H1 (cell line): ENCODE measurements at regions not wholly inside any gene's neighbourhood (a gene's known extent, or its start where the extent isn't known, plus 50 kb on each side); places are given as distances from the start of the nearest gene placed in this dataset.

Experiments used
- CTCF ChIA-PET: fragments of 300-600 bp; sonication (Branson Sonifier 250); formaldehyde crosslinking; loops from one replicate; lab custom pipeline; 2021; ENCODE audit not compliant: partially characterized antibody; lab: Charles Lee
- POLR2A ChIA-PET: fragments of 300-600 bp; sonication (Branson Sonifier 250); formaldehyde crosslinking; loops from one replicate; lab custom pipeline; 2021; ENCODE audit warnings: inconsistent platforms; ENCODE audit not compliant: partially characterized antibody; lab: Charles Lee
- DNase-seq, 2 experiments: peaks; one replicate each; pipeline versions ENCODE4 v3.0.0 to v3.0.0-alpha.2; 2010 to 2022; ENCODE audit warnings: low spot score in 2 of 2, low read depth in 1 of 2, mixed read lengths in 1 of 2
- FAIRE-seq: peaks from 2 replicates; lab custom pipeline; 2011; peaks lifted over from hg19 to GRCh38; lab: Jason Lieb, UNC
- H2AFZ ChIP-seq: 2 replicates; pipeline ENCODE4 v1.8.1; 2012; ENCODE audit warnings: low read length, inconsistent platforms
- H2AK5ac ChIP-seq: 2 replicates; pipeline ENCODE4 v1.6.1; 2013; ENCODE audit warnings: low read depth, low read length
- H2BK120ac ChIP-seq: replicated peaks from 2 replicates; pipeline ENCODE3; 2013; ENCODE audit warnings: low read depth, low read length, inconsistent platforms
- H2BK12ac ChIP-seq: 2 replicates; pipeline ENCODE4 v1.6.1; 2013; ENCODE audit warnings: low read depth, low read length
- H2BK15ac ChIP-seq: 2 replicates; pipeline ENCODE4 v1.6.1; 2013; ENCODE audit warnings: low read length
- H2BK20ac ChIP-seq: 2 replicates; pipeline ENCODE4 v1.6.1; 2013; ENCODE audit warnings: low read length
- H2BK5ac ChIP-seq: 2 replicates; pipeline ENCODE4 v1.6.1; 2013; ENCODE audit warnings: low read depth, low read length
- H3K14ac ChIP-seq: 2 replicates; pipeline ENCODE4 v1.6.1; 2013; ENCODE audit warnings: inconsistent platforms; ENCODE audit not compliant: insufficient read length
- H3K18ac ChIP-seq: 2 replicates; pipeline ENCODE4 v1.6.1; 2013; ENCODE audit warnings: low read length; ENCODE audit errors: extremely low read depth
- H3K23ac ChIP-seq: 2 replicates; pipeline ENCODE4 v1.6.1; 2013; ENCODE audit warnings: inconsistent platforms; ENCODE audit not compliant: insufficient read length
- H3K23me2 ChIP-seq: 2 replicates; pipeline ENCODE4 v1.6.1; 2013; ENCODE audit warnings: low read depth, low read length
- H3K27ac ChIP-seq: 2 replicates; pipeline ENCODE4 v1.6.1; 2011; ENCODE audit warnings: low read depth, low read length, inconsistent platforms
- H3K27me3 ChIP-seq, 4 experiments: replicated peaks in 1 of 4; 1 replicate in 1 of 4; 2 replicates in 3 of 4; pipeline versions ENCODE4 v1.6.1 to v1.8.1; 2011 to 2013; ENCODE audit warnings: low read length in 3 of 4, mild to moderate bottlenecking in 3 of 4, inconsistent platforms in 2 of 4, mixed read lengths in 2 of 4, moderate library complexity in 1 of 4; ENCODE audit not compliant: control insufficient read depth in 3 of 4, insufficient read depth in 3 of 4; ENCODE audit errors: extremely low read depth in 1 of 4
- H3K36me3 ChIP-seq, 4 experiments: 2 replicates each; pipeline versions ENCODE4 v1.6.1 to v1.8.1; 2011 to 2013; ENCODE audit warnings: mild to moderate bottlenecking in 4 of 4, low read length in 3 of 4, moderate library complexity in 2 of 4, control low read depth in 1 of 4, inconsistent platforms in 1 of 4; ENCODE audit not compliant: insufficient read depth in 4 of 4, control insufficient read depth in 2 of 4
- H3K4ac ChIP-seq: replicated peaks from 2 replicates; pipeline ENCODE3; 2013; ENCODE audit warnings: low read length, low read depth, mixed read lengths, inconsistent platforms; ENCODE audit not compliant: insufficient read length
- H3K4me1 ChIP-seq, 4 experiments: replicated peaks in 1 of 4; 1 replicate in 1 of 4; 2 replicates in 3 of 4; pipeline versions ENCODE4 v1.6.1 to v1.8.1; 2011 to 2013; ENCODE audit warnings: low read length in 3 of 4, inconsistent platforms in 2 of 4, mixed read lengths in 1 of 4; ENCODE audit not compliant: insufficient read depth in 4 of 4, control insufficient read depth in 3 of 4
- H3K4me2 ChIP-seq, 2 experiments: 2 replicates each; pipeline versions ENCODE4 v1.6.1 to v1.8.1; 2011 to 2013; ENCODE audit warnings: low read depth in 2 of 2, low read length in 2 of 2, control low read depth in 1 of 2, inconsistent platforms in 1 of 2, mild to moderate bottlenecking in 1 of 2; ENCODE audit not compliant: insufficient read depth in 1 of 2
- H3K4me3 ChIP-seq, 4 experiments: fragments of 200-600, 300-600 bp in 1 of 4; sonication (generic), shearing (Covaris generic), sonication (Bioruptor Twin) in 1 of 4; 2 replicates each; pipeline versions ENCODE4 v1.5.1 to v1.8.1; 2011 to 2016; ENCODE audit warnings: low read length in 4 of 4, low read depth in 3 of 4, control low read depth in 2 of 4, inconsistent platforms in 2 of 4, mild to moderate bottlenecking in 2 of 4, mixed read lengths in 1 of 4, moderate library complexity in 1 of 4; ENCODE audit not compliant: insufficient read depth in 2 of 4; ENCODE audit errors: extremely low read depth in 1 of 4
- H3K56ac ChIP-seq: replicated peaks from 2 replicates; pipeline ENCODE3; 2013; ENCODE audit warnings: low read depth, mild to moderate bottlenecking, mixed read lengths, low read length, inconsistent platforms; ENCODE audit not compliant: insufficient read length
- H3K79me1 ChIP-seq: 2 replicates; pipeline ENCODE4 v1.6.1; 2013; ENCODE audit warnings: low read depth, low read length, control low read depth
- H3K79me2 ChIP-seq, 2 experiments: 2 replicates each; pipeline versions ENCODE4 v1.6.1 to v1.8.1; 2012 to 2013; ENCODE audit warnings: low read length in 2 of 2, mild to moderate bottlenecking in 2 of 2, inconsistent platforms in 1 of 2; ENCODE audit not compliant: insufficient read depth in 2 of 2, control insufficient read depth in 1 of 2
- H3K9ac ChIP-seq, 4 experiments: replicated peaks in 1 of 4; 1 replicate in 1 of 4; 2 replicates in 3 of 4; pipeline versions ENCODE4 v1.6.1 to v1.8.1; 2011 to 2013; ENCODE audit warnings: low read depth in 3 of 4, low read length in 3 of 4, control low read depth in 2 of 4, mild to moderate bottlenecking in 2 of 4, moderate library complexity in 2 of 4, inconsistent platforms in 1 of 4; ENCODE audit errors: extremely low read depth in 1 of 4
- H3K9me3 ChIP-seq, 2 experiments: 2 replicates each; pipeline versions ENCODE4 v1.6.1 to v1.8.1; 2012 to 2013; ENCODE audit warnings: mild to moderate bottlenecking in 2 of 2, moderate library complexity in 2 of 2, control low read depth in 1 of 2, inconsistent platforms in 1 of 2, low read depth in 1 of 2, low read length in 1 of 2, mixed read lengths in 1 of 2; ENCODE audit not compliant: insufficient read depth in 2 of 2
- H4K20me1 ChIP-seq, 2 experiments: replicated peaks in 1 of 2; 2 replicates each; pipeline versions ENCODE3 to v1.8.1; 2011 to 2013; ENCODE audit warnings: inconsistent platforms in 2 of 2, low read length in 2 of 2, mild to moderate bottlenecking in 1 of 2; ENCODE audit not compliant: insufficient read depth in 2 of 2, control insufficient read depth in 1 of 2
- H4K5ac ChIP-seq: 2 replicates; pipeline ENCODE4 v1.6.1; 2013; ENCODE audit warnings: low read length, low read depth, mixed read lengths, inconsistent platforms; ENCODE audit not compliant: insufficient read length
- H4K8ac ChIP-seq: 2 replicates; pipeline ENCODE4 v1.8.0; 2013; ENCODE audit warnings: mild to moderate bottlenecking, moderate library complexity, low read length, inconsistent platforms; ENCODE audit not compliant: insufficient read depth; ENCODE audit errors: extremely low read depth
- H4K91ac ChIP-seq: replicated peaks from 2 replicates; pipeline ENCODE3; 2013; ENCODE audit warnings: low read length, mixed read lengths, inconsistent platforms; ENCODE audit not compliant: insufficient read length
- KDM5A ChIP-seq: fragments of 200-600 bp; IDR thresholded peaks from 2 replicates; pipeline ENCODE4 v1.7.1; 2012; ENCODE audit warnings: mild to moderate bottlenecking, low read length, inconsistent platforms, mixed read lengths
- WGBS, 2 experiments: shearing (Covaris generic) in 1 of 2; methylation state at CpG; one replicate each; pipeline versions ENCODE4 v1.1.6 to v1.1.7; 2013 to 2015; ENCODE audit warnings: low lambda C conversion rate in 2 of 2, mixed read lengths in 2 of 2, inconsistent platforms in 1 of 2, low coverage in 1 of 2, missing lambda C conversion rate in 1 of 2; ENCODE audit not compliant: insufficient replicate concordance in 2 of 2, insufficient coverage in 1 of 2, insufficient read length in 1 of 2; ENCODE audit errors: extremely low coverage in 1 of 2, missing lambda C conversion rate in 1 of 2; 5-methylcytosine and 5-hydroxymethylcytosine counted together

DNA sequence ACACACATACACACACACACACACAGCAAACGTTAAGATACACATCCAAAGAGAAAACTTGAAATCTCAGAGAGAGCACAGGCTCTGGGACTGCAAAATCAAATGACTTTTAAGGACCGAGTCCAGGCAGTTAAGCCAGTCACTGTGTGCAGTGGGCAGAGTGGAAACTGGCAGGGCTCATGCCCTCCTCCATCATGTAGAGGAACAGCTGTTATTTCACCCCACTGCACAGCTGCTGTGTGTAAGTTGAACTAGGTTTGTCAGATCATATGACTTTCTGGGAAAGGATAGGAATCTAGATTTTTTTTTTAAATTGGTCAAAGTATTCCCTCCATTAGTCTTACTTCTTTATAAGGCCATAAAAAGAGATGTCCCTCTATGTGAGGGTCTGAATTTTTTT, 1002.1 kb downstream of the UQCRFS1 start:
- Histone ChIP-seq H4K20me1 (no peaks in the 10 kb centered on the region), H4K8ac (no peak overlapping the region), H3K79me1 (no peaks in the 10 kb centered on the region), H2BK15ac (no peak overlapping the region), H2AK5ac (no peak overlapping the region), H3K4me1 (0 out of 7 replicates have a peak, but pooled peaks cover 0 to 2% (median 0%) of the 10 kb centered on the region in 4 experiments), H2BK120ac (no peak overlapping the region), H3K9me3 (no peaks in the 10 kb centered on the region), H2AFZ (no peak overlapping the region), H3K27me3 (no peaks in the 10 kb centered on the region), H3K27ac (no peak overlapping the region), H3K4ac (no peak overlapping the region), H2BK20ac (no peak overlapping the region), H3K23me2 (no peaks in the 10 kb centered on the region; the same call in 1 of the 2 replicates), H4K5ac (no peak overlapping the region), H3K4me2 (no peak overlapping the region), H4K91ac (no peak overlapping the region), H2BK12ac (no peak overlapping the region), H3K14ac (no peak overlapping the region), H2BK5ac (no peak overlapping the region), H3K4me3 (no peak overlapping the region), H3K36me3 (no peaks in the 10 kb centered on the region), H3K56ac (no peak overlapping the region), H3K18ac (no peak overlapping the region), H3K23ac (no peak overlapping the region)
- CTCF ChIA-PET, result no interaction called here
- POLR2A ChIA-PET, result no interaction called here
- no peak for DNase-seq
- 81% methylated on average over 2 of the region's 2 CpGs; no CpG with 5 or more reads in 1 of the 2 experiments for WGBS, 2 experiments
- no peak for FAIRE-seq
- TF ChIP-seq KDM5A, result no peak
- TF ChIP-seq, all 59 proteins: peak for 0
- no peak overlapping the region for H3K9ac ChIP-seq
- H3K79me2 ChIP-seq, result no peaks in the 10 kb centered on the region
